Ovary (tissue), 7 donors: ENCODE measurements at regions not wholly inside any gene's neighbourhood (a gene's known extent, or its start where the extent isn't known, plus 50 kb on each side); places are given as distances from the start of the nearest gene placed in this dataset.

Experiments used
- DNase-seq, 5 donors: peaks; one replicate each; pipeline ENCODE4 v3.0.0-alpha.2; 2019 to 2020
- H3K27ac ChIP-seq, 2 donors: fragments of 200-600 bp; one replicate each; pipeline versions ENCODE4 v1.5.1 to v1.8.0; 2019 to 2022
- H3K27me3 ChIP-seq: fragments of 200-600 bp; one replicate; pipeline ENCODE4 v1.8.0; 2022
- H3K36me3 ChIP-seq: fragments of 200-600 bp; sonication (generic); one replicate; pipeline ENCODE4 v1.5.1; 2019
- H3K4me1 ChIP-seq: one replicate; pipeline ENCODE4 v1.8.1; 2013; ENCODE audit warnings: mild to moderate bottlenecking, moderate library complexity; ENCODE audit not compliant: insufficient read depth
- H3K4me3 ChIP-seq: fragments of 200-600 bp; sonication (generic); one replicate; pipeline ENCODE4 v1.5.1; 2017
- H3K9me3 ChIP-seq, 2 donors: fragments of 200-600 bp in 1 of 2; sonication (generic) in 1 of 2; one replicate each; pipeline versions ENCODE4 v1.5.1 to v1.8.1; 2013 to 2019; ENCODE audit warnings: mild to moderate bottlenecking in 1 of 2, moderate library complexity in 1 of 2
- CTCF ChIP-seq, 3 donors: fragments of 450-650 bp in 2 of 3; fragments of 200-600 bp in 1 of 3; IDR thresholded peaks; one replicate each; pipeline versions ENCODE4 v1.5.1 to v1.8.0; 2016 to 2022; ENCODE audit warnings: antibody characterized with exemption in 3 of 3, mild to moderate bottlenecking in 1 of 3
- EP300 ChIP-seq: sonication (generic); formaldehyde crosslinking; IDR thresholded peaks from one replicate; pipeline ENCODE4 v1.6.1; 2017; ENCODE audit warnings: antibody characterized with exemption
- POLR2A ChIP-seq: fragments of 450-650 bp; IDR thresholded peaks from one replicate; pipeline ENCODE4 v1.6.1; 2017; ENCODE audit warnings: antibody characterized with exemption, mild to moderate bottlenecking, moderate library complexity
- WGBS, 3 donors: extraction: QIAGEN DNeasy Blood & Tissue Kit in 1 of 3; methylation state at CpG; one replicate each; pipeline versions ENCODE4 v1.1.5 to v1.1.7; 2013 to 2017; 5-methylcytosine and 5-hydroxymethylcytosine counted together
- intact Hi-C, 4 donors: fragments of 100-400 bp; cut with DNase I; formaldehyde crosslinking; loops; one replicate each; pipeline versions ENCODE4 v1.11.0 to v1.15.1; 2022 to 2023
- donor health status: DM: no; HTN: no; CAD: no; lungs with moderate emphysema.
- donor health status: DM: no; HTN: no; CAD: no.
- donor health status: Bipolar disorder and iron deficiency.
- donor health status: DM: no; HTN: no; CAD: no.
- donor health status: DM: yes; HTN: yes; CAD: no.

GRCh38 chr13:56653043-56653442 is 487.7 kb upstream of the PRR20A start:
- no peak for DNase-seq
- Histone ChIP-seq H3K9me3 (no peaks in the 10 kb centered on the region), H3K27me3 (no peaks in the 10 kb centered on the region), H3K27ac (no peak overlapping the region), H3K4me1 (no peaks in the 10 kb centered on the region), H3K4me3 (no peak overlapping the region), H3K36me3 (no peaks in the 10 kb centered on the region)
- TF ChIP-seq EP300 (no peak), CTCF (IDR thresholded peaks at IDR 0.05) (no peak), POLR2A (no peak)
- intact Hi-C loops = no loop called here
- WGBS, 3 donors = 66 to 74% (median 67%) methylated on average over 2 of the region's 2 CpGs

- 92 to 94% (median 94%) methylated on average over 23 of the region's 23 CpGs for WGBS, 3 donors
- no peaks in the 10 kb centered on the region for H3K27me3 ChIP-seq
- DNase-seq = peak in 2 of 5 donors; percentile 11
- no peaks in the 10 kb centered on the region for H3K4me1 ChIP-seq
- H3K9me3 ChIP-seq = no peaks in the 10 kb centered on the region
- no peak overlapping the region for H3K4me3 ChIP-seq
- no peaks in the 10 kb centered on the region for H3K36me3 ChIP-seq
- no peak overlapping the region for H3K27ac ChIP-seq
- intact Hi-C loops = no loop called here
- TF ChIP-seq CTCF (IDR thresholded peaks at IDR 0.05) = no peak
- TF ChIP-seq POLR2A = no peak
- no peak for TF ChIP-seq EP300
Observed at GRCh38 chr13:56659041-56659471, 481.7 kb upstream of the PRR20A start.

- intact Hi-C loops = no loop called here
- H3K4me1 ChIP-seq = no peaks in the 10 kb centered on the region
- no peak for TF ChIP-seq EP300
- TF ChIP-seq CTCF (IDR thresholded peaks at IDR 0.05) = no peak
- TF ChIP-seq POLR2A = no peak
- no peak overlapping the region for H3K27ac ChIP-seq
- H3K27me3 ChIP-seq = no peaks in the 10 kb centered on the region
- no peaks in the 10 kb centered on the region for H3K36me3 ChIP-seq
- WGBS, 3 donors = 83 to 88% (median 85%) methylated on average over 2 of the region's 2 CpGs
- DNase-seq = no peak
- no peak overlapping the region for H3K4me3 ChIP-seq
- no peaks in the 10 kb centered on the region for H3K9me3 ChIP-seq
Observed at GRCh38 chr13:56670563-56670962, 470.2 kb upstream of the PRR20A start.

GRCh38 chr13:56681404-56681803 is 459.3 kb upstream of the PRR20A start:
- Histone ChIP-seq H3K27ac (no peak overlapping the region), H3K4me1 (no peaks in the 10 kb centered on the region), H3K36me3 (no peaks in the 10 kb centered on the region), H3K4me3 (no peak overlapping the region), H3K27me3 (no peaks in the 10 kb centered on the region), H3K9me3 (no peaks in the 10 kb centered on the region)
- WGBS, 3 donors = 56 to 69% (median 56%) methylated on average over 1 of the region's 1 CpG
- TF ChIP-seq POLR2A (no peak), EP300 (no peak), CTCF (IDR thresholded peaks at IDR 0.05) (no peak)
- intact Hi-C loops = no loop called here
- DNase-seq = no peak

- H3K36me3 ChIP-seq = no peaks in the 10 kb centered on the region
- DNase-seq = no peak
- H3K4me3 ChIP-seq = no peak overlapping the region
- H3K27ac ChIP-seq = no peak overlapping the region
- intact Hi-C loops = no loop called here
- no peaks in the 10 kb centered on the region for H3K9me3 ChIP-seq
- H3K27me3 ChIP-seq = no peaks in the 10 kb centered on the region
- no peaks in the 10 kb centered on the region for H3K4me1 ChIP-seq
- TF ChIP-seq EP300 (no peak), POLR2A (no peak), CTCF (IDR thresholded peaks at IDR 0.05) (no peak)
- 79 to 82% (median 79%) methylated on average over 1 of the region's 1 CpG for WGBS, 3 donors
Observed at GRCh38 chr13:56687131-56687530, 453.6 kb upstream of the PRR20A start.
